NCI-H748 (cell line): ENCODE measurements at regions not wholly inside any gene's neighbourhood (a gene's known extent, or its start where the extent isn't known, plus 50 kb on each side); places are given as distances from the start of the nearest gene placed in this dataset.
"Not testable (repeated sequence)": the region's sequence is repeated elsewhere in the genome, so short reads cannot be mapped to it uniquely, and the experiment has no call there.

Experiments used
- DNase-seq: peaks from one replicate; lab custom pipeline; 2025; ENCODE audit not compliant: unreplicated experiment; lab: John Stamatoyannopoulos, UW

DNA sequence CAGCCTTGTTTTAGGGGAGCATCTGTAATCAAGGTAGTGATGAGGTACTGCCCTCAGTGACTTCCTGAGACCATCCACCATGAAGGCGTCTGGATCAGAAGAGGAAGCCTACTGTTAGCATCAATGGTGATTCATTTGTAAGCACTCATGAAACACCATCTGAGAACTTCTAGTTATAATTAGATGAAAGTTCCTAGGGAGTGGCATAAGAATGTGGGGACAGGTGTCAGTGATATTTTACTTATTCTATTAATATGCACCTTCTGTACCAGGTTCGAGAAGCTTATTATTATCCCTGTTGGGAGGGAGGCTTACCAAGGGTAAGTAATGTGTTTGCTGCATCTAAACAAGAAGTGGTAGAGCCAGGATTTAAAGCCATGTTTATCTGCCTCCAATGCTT, 295.8 kb upstream of the TBL1XR1 start:
- DNase-seq, result no peak

DNA sequence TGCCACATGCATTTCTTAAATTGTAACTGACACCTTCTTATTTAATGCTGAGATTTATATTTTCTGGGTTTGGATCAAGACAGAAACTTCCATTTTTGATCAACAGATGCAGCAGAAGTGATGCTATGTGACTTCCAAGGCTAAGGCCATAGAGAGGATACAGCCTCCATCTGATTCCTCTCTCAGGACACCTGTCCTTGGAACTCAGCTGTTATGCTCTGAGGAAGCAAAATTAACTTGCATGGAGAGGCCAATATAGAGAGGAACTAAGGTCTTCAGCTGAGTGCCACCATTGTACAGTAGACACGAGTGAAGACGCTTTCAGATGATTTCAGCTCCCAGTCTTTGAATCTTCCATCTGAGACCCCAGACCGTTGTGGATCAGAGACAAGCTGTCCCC, 296.9 kb upstream of the TBL1XR1 start:
- DNase-seq, result no peak

DNA sequence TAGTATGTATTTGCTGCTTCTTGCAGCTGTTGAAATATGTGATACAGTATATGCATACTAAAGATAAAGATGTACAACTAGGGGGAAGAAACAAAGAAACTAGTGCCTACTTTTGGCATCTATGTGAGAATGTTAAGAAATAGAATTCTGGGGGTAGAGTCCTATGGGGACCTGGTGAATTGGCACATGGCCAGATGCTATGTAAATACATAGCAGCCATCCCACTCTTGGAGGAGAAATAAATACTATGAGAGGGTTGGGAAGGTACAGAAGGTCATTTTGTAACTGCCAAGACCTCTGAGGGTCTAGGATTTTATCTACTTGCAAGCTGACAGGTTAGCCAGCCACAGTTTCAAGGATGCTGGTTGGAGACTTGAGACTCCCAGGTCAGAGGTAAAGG, 298.3 kb upstream of the TBL1XR1 start:
- peak; percentile 8 for DNase-seq

DNA sequence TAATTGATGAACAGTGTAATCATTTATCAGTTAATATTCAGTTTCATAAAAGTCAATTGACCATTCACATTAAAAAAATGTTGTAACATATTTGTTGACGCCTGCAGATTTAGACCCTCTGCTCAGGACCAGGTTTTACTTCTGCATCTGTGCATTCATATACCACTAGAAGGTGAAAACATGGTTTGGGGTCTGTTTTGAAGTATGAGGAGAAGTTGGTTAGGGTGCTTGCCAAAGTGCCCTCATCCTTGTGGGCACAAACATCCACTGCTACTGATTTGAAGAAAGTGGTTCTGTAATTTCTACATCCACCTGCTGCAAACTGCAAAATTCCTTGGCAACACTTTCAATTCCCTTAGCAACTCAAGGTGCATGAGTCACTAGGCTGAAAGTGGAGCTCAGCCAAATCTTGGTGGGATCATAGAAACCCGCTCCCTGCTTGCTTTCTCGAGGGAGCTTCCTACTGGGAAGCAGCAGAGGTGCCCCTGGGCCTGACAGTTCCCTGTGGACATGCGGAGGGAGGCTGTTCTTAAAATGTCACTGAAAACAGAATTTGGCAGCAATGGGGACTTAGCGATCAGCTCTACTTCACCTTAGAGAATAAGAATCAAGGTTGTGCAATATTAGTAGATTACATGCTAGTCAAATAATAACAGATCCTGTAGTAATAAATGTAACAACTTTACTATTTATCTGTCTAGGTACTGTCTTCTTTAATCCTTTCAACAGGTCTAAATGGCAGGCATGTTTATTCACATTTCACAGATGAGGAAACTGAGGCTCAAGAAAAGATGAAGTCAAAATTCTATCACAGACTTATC, 301.0 kb upstream of the TBL1XR1 start:
- DNase-seq, result no peak

DNA sequence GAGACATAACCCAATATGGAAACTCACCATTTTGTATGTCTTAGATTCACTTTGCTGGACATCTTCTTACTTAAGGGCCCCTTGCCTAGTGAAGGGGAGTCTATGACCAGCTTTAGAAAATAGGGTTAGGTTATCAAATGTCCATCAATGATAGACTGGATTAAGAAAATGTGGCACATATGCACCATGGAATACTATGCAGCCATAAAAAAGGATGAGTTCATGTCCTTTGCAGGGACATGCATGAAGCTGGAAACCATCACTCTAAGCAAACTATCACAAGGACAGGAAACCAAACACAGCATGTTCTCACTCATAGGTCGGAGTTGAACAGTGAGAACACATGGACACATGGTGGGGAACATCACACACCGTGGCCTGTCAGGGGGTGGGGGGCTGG, 301.8 kb upstream of the TBL1XR1 start:
- not testable (repeated sequence) for DNase-seq

DNA sequence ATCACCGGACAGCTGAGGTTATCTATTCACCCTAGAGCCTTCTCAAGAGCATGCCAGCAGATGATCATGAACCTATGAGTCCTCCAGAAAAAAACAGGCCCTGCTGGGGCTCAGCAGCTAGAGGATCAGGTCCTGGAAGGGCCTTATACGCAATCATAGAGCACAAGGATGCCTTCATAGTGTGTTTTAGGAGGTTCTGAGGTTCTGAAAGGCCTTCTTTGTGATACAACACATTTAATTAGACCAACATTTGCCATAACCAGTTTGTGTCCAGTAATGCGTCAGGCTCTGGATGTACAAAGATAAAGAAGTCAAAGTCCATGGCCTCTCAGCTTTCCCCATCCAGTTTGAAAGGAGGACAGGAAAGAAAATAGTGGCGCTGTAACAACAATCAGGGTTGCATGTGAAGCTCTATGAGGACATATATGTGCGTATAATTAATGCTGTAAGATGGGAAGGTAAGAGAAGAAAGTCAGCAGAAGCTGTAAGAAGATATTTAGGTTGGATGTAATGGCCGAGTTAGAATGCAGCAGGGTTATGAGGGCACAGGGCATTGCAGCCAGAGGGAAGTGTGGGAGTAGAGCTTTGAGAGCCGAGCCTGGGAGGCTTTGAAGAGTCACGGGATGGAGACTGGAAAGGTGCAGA, 302.6 kb upstream of the TBL1XR1 start:
- no peak for DNase-seq

DNA sequence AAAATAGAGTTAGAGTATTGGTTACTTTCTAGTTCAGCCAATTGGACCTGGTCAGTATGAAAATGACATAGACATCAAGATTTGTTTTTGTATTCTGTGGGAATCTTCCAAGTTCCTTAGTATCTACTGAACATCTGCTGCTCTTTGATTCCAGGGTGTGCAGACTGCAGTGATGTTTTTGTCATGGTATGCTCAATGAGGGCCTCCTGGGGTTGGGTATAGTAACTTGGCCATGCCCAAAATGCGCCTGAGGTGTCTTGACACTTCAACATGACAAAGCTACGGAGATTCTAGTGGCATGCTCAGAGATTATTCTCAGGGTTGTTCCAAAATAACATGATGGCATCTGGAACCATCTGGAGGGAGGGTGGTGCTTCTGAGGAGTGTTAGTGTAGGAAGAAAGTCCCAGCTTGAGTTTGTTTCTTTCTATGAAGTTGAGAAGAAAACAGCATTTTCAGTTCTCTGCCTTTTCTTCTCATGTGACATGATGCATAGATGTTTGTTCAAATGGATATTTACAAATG, 313.5 kb upstream of the TBL1XR1 start:
- DNase-seq, result no peak

DNA sequence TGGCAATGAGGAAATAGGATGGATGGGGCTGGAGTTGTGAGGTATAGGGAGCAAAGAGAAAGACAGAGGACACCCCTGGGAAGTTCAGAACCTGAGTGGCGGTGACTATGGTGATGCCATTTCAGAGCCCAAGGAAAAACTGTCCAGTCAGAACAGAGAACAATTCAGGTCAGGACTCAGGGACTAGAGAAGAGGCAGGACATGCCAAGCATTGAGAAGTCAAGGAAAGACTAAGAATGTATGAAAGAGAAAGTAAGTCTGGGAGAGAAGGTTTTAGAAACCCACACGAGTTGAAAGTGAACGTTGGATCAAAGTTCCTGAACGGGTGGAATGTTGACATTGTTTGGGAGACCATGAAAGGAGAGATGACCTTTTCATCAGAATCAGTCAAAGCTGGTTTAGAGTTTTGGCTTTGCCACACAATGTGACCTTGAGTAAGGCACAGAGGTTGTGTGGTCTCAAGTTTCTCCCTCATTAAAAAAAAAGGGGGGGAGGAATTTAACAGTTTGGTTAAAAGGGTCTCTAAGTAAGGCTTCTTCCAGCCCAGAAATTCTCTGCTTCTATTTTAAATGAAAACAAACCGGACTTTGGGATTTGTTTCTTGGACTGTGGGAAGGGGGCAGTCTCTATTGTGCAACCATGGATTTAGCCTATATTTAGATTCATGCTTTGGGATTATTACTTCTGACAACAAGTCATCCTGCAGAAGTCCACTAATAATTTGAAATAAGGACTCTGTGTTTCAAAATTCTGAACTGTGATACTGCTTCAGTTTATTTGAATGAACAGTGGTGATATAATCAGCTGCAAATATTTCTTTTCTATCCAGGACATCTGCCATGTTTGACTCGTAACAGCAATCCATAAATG, 315.9 kb upstream of the TBL1XR1 start:
- no peak for DNase-seq

DNA sequence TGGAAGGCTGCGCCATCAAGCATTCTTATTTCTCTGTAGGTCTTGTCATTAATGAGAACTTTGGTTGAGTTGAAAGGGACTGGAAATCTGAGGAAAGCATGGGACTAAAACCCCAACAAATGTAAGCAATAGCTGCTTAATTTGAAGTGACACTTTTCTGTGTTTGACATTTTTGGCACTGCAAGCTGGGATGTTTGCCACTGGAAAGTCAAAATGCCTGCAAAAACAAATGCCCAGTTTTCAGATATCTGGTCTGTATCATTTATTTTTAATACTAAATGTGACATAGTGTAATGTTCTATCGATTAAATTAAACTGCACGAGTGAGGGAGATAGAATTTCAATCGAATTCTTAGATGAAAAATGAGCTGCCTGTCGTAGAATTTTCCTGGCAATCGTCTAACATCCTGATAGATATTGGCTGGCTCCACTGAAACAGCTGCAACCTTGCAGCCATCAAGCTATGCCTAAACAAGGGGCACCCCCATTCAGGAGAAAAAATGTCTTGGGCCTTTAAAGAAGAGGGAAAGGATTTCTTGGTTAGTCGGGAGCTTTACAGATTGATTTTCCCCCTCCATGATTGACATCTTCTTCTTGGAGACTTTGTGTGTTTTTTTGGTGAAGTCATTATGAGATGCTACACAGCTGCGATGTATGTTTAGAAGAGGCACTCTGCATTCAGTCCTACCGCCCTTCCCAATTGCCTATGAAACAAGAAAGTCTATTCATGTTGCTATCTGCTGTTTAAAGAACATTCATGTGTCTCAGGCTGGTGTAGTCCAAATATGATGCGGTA, 316.7 kb upstream of the TBL1XR1 start:
- DNase-seq, result no peak

DNA sequence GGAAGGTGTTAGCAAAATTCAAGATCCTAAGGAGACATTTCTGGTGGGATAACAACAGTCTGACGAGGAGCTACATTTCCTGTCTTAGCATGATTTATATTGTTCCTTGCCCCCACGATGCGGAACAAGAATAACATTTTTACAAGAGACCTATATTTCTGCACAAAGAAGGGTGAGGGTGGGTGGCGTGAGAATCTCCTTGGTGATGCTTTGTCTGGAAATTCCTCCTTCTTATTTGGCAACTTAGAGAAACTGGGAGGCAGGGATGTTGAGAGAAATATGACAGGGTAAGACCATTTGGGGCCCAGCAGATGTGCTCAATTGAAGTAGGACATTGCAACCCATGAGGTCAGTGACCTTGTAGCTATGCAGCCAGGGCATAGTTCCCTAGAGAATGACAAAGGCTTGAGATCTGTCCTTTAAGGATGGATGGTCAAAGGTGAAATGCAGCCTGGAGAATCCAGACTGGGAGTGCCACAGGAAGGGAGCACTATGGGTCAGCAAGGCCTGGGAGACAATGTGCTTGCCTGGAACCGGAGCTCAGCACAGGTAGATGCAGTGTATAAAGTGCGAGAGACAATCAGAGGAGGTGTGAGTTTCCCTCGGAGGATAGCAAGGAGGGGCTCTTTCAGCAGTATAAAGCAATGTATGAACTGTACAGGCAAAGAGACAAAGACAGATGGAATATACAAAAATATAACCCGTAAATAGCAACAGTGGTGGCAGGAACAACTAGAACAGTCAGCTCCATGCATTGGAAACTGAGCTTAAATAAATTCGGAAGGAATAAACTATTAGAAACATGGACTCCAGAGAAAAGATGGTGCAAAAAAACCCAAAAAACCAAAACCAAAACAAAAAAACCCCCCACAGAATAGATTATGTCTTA, 317.6 kb upstream of the TBL1XR1 start:
- DNase-seq, result no peak

DNA sequence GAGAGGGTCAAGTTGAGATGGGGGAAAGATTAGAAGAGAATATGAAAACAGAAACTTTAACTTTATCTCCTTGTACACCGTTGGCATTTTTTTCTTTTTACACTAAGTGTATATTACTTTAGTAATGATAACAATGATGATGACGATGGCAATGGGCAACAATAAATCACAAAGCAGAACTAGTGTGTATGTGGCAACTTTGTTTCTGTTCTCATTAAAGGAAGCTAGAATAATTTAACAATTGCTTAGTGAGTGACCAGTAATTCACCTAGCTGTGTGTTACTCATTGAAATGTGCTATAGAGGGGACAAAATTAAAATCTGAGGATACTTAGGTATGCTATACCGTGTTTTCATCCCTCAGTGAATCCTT, 318.5 kb upstream of the TBL1XR1 start:
- DNase-seq, result no peak

DNA sequence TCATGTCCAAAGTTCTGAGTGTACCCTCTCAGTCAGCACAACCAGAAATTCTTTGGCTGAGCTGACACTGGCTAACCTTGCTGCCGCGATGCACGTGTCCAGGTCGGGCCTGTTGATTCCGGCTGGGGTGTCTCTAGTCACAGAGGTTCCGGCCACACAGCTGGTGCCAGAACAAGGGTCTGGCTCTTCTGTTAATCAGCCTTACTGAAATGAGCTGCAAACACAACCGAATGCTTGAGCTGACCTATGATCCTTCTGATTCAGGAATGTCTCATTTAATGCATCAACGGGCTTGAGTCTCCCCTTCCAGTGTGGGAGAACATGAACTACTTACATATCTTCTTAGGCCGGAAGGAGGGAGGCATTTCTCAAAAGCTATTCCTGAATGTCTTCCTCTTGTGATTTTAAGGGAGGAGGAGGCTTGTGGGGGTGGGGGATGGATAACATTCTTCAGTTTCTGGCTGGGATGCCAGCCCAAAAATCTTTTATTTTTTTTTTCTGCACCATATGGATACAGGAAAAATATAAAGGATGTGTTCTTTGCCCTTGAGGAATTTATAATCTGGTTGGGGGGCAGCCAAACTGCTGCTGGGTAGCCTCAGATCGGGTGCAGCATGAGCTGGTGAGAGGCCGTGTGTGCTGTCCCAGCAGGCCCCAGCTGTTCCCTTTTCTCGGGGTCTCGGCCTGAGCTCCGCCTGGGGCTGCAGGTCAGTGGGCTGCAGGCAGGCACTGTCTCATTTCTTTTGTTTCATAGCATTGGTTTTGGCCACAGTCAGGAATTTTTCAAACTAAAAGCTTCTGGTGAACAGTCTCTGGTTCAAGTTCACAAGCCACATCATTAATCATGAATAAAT, 319.1 kb upstream of the TBL1XR1 start:
- no peak for DNase-seq

DNA sequence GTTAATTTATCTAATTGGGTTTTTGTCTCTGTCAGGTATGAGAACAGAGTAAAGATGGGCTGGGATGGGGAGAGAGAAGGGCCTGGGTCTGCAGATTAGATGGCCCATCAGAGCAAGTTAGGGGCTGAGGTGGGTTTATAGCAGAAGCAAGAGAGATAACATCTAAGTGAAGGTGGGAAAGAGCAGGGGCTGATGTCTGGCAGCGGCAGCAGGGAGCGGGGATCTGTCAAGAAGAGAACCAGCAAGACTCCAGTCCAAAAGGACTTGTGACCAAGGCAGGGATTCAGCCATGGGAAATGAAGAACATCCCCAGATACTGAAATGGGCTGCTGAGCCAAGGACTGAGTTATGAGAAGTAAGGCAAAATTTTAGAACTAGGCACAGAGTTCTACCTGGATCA, 320.6 kb upstream of the TBL1XR1 start:
- DNase-seq, result no peak

DNA sequence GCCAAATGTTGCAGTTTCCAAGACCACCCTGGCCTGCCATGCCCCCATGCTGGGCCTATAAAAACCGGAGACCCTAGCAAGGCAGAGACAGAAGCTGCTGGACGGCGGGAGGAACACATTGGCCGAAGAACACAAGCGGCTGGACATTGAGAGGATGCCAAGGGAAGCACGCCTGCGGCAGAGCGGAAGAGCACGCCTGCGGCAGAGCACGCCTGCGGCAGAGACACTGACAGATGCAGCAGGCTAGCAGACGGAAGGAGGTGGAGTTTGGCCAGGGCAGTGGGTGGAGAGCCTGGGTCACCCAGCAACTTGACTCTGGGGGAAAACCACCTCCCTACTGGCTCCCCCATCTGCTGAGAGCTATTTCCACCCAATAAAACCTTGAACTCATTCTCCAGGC, 322.3 kb upstream of the TBL1XR1 start:
- DNase-seq, result no peak

DNA sequence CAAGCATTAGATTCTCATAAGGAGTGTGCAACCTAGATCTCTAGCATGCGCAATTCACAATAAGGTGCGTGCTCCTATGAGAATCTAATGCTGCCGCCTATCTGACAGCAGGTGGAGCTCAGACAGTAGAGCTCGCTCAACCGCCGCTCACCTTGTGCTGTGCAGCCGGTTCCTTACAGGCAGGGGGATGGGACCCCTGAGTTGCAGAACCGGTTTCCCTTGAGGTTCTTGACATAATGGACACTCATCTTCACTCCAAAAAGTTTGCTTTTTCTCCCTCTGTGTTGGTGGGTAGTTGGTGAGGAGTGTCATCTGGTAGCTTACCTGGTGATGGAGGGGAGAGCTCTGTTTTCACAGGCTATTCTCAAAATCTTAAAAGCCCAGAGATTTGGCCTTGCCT, 324.0 kb upstream of the TBL1XR1 start:
- peak; percentile 79 for DNase-seq

DNA sequence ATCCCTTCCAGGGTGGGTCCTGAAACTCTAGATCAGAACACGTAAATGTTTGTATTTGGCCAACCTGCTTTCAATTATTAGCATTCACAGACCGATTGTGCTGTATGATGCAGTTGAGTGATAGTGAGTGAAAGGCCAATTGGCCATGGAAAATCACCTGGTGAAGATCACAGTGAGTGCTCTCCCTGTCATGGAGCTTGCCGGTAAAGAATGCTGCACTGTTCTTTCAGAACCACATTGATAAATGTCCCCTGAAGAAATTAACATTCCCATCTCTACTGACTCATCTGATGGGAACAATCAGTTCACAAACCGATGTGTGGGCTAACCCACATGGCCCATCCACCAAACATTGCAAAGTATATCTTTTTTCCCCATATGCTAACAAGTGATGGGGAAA, 324.8 kb upstream of the TBL1XR1 start:
- no peak for DNase-seq

DNA sequence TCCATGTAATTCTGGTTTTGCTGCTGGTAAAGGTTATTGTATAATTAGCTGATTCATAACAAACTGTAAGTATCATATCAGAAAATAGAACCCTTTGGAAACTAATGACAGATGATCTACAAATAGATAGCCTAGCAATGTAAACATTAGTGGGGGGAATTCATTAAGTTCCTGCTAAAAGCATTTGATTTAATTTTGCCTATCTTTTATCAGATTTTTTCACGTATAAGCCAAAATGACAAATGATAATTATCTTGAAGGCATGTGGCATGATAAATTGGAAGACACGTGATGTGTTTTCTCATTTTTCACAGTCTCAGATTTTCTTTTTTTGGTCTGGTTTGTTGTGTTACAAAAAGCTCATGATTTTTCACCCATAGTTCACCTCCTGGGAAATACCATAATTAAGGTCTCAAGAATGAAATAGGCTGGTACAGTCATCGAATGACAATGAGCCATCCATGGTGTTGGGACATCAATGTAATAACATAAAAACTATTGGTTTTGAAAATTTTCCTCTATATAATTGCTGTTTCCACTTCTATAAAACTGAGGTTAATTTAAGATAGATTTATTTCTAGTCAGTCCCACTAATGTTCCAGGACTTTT, 325.9 kb upstream of the TBL1XR1 start:
- no peak for DNase-seq

DNA sequence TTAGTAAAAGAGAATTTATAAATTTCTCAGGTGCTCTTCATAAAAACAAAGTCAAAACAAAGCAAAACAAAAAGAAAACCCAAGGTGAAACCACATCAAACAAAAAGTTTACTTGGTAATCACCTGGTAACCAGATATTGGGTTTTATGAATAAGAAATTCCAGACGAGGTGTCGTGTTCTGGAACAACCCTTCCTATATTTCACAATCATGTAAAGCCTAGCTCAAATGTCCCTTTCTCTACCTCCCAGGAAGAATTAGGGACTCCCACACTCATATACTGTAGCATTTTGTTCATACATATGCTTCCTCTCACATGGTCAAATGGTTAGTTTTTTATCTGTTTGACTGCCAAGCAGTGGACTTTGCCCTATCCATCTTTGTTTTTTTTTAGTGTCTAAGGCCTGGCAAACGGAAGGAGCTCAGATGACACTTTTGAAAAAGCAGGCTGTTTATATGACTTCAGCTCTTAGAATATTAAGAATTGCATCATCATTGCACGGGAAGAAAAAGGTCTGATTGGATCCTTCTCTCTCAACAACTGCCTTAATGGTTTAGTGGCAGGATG, 326.7 kb upstream of the TBL1XR1 start:
- DNase-seq, result no peak
